ENCODE measurements at regions not wholly inside any gene's neighbourhood (a gene's known extent, or its start where the extent isn't known, plus 50 kb on each side); places are given as distances from the start of the nearest gene placed in this dataset.

- intact Hi-C loops (cut with micrococcal nuclease), result no loop called here
- Mint-ChIP-seq H3K4me1 (ENCODE audit: low read depth) (no peaks in the 10 kb centered on the region), H3K27me3 (ENCODE audit: low read depth) (no peaks in the 10 kb centered on the region), H3K27ac (no peak overlapping the region), H3K4me3 (ENCODE audit: low read depth) (no peak overlapping the region), H3K36me3 (ENCODE audit: low read depth) (no peaks in the 10 kb centered on the region), H3K9me3 (no peaks in the 10 kb centered on the region)
- DNase-seq (ENCODE audit: low spot score), result no peak
These were observed 530.2 kb upstream of the ZEB2 start for GRCh38 chr2:145050134-145050533.

DNA sequence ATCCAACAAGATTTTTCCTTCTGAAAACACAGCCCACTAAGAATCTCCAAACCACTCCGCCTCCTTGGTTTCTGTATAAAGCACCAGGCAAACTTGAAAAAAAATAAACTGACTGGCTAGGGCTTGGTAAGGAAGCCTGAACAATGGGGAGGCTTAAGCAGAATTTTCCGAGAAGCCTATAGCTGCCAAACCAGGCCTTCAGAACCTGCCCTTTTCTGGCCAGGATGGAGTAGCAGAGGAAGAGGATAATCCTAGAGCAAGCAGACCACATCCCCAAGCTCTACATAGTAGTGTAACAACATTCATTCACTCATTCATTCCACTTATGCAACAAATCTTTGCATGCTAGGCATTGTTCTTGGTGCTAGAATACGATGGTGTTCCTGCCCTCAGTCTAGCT, 529.6 kb upstream of the ZEB2 start:
- H3K9me3 Mint-ChIP-seq, result no peaks in the 10 kb centered on the region
- H3K4me3 Mint-ChIP-seq (ENCODE audit: low read depth), result no peak overlapping the region
- H3K27ac Mint-ChIP-seq, result no peak overlapping the region
- no peaks in the 10 kb centered on the region for H3K4me1 Mint-ChIP-seq (ENCODE audit: low read depth)
- DNase-seq (ENCODE audit: low spot score), result no peak
- H3K27me3 Mint-ChIP-seq (ENCODE audit: low read depth), result no peaks in the 10 kb centered on the region
- no peaks in the 10 kb centered on the region for H3K36me3 Mint-ChIP-seq (ENCODE audit: low read depth)
- intact Hi-C loops (cut with micrococcal nuclease), result no loop called here

- Mint-ChIP-seq H3K9me3 (no peaks in the 10 kb centered on the region), H3K36me3 (ENCODE audit: low read depth) (no peaks in the 10 kb centered on the region), H3K4me3 (ENCODE audit: low read depth) (no peak overlapping the region), H3K4me1 (ENCODE audit: low read depth) (no peaks in the 10 kb centered on the region), H3K27ac (no peak overlapping the region), H3K27me3 (ENCODE audit: low read depth) (no peaks in the 10 kb centered on the region)
- no peak for DNase-seq (ENCODE audit: low spot score)
- intact Hi-C loops (cut with micrococcal nuclease), result no loop called here
These were observed 527.6 kb upstream of the ZEB2 start for GRCh38 chr2:145047554-145047953.

GRCh38 chr2:145044491-145044890, 524.6 kb upstream of the ZEB2 start:
- peaks cover 2% of the 10 kb centered on the region for H3K4me1 Mint-ChIP-seq (ENCODE audit: low read depth)
- H3K9me3 Mint-ChIP-seq, result no peaks in the 10 kb centered on the region
- intact Hi-C loops (cut with micrococcal nuclease), result no loop called here
- no peak overlapping the region for H3K4me3 Mint-ChIP-seq (ENCODE audit: low read depth)
- DNase-seq (ENCODE audit: low spot score), result no peak
- H3K36me3 Mint-ChIP-seq (ENCODE audit: low read depth), result no peaks in the 10 kb centered on the region
- H3K27ac Mint-ChIP-seq, result no peak overlapping the region
- H3K27me3 Mint-ChIP-seq (ENCODE audit: low read depth), result no peaks in the 10 kb centered on the region

GRCh38 chr2:145043399-145043834, 523.5 kb upstream of the ZEB2 start:
- intact Hi-C loops (cut with micrococcal nuclease), result no loop called here
- no peaks in the 10 kb centered on the region for H3K9me3 Mint-ChIP-seq
- H3K4me1 Mint-ChIP-seq (ENCODE audit: low read depth), result peaks cover 2% of the 10 kb centered on the region
- no peak for DNase-seq (ENCODE audit: low spot score)
- H3K27me3 Mint-ChIP-seq (ENCODE audit: low read depth), result no peaks in the 10 kb centered on the region
- H3K4me3 Mint-ChIP-seq (ENCODE audit: low read depth), result no peak overlapping the region
- H3K36me3 Mint-ChIP-seq (ENCODE audit: low read depth), result no peaks in the 10 kb centered on the region
- no peak overlapping the region for H3K27ac Mint-ChIP-seq

- Mint-ChIP-seq H3K4me3 (ENCODE audit: low read depth) (no peak overlapping the region), H3K4me1 (ENCODE audit: low read depth) (peaks cover 2% of the 10 kb centered on the region), H3K36me3 (ENCODE audit: low read depth) (no peaks in the 10 kb centered on the region)
These were observed 521.8 kb upstream of the ZEB2 start for GRCh38 chr2:145041706-145042105.

DNA sequence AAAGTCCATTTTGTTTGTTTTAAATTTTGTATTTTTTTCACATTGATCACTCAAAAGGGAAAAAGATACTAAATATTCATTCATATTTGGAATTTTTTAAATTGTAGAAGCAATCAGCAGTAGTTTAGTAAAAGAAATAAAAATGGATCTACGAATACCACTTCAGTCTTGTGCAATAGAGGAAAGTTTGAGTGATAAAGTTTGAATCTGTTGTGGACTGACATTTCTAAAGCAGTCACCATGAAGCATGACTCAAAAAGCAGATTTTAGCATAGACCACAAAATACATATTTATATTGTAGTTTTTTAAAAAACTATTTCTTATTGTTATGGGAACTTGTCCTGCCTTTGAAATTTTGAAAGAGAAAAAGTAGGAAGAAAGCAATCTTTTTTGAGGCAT, 520.5 kb upstream of the ZEB2 start:
- H3K9me3 Mint-ChIP-seq, result no peaks in the 10 kb centered on the region
- peaks cover 2% of the 10 kb centered on the region for H3K4me1 Mint-ChIP-seq (ENCODE audit: low read depth)
- intact Hi-C loops (cut with micrococcal nuclease), result no loop called here
- no peak overlapping the region for H3K4me3 Mint-ChIP-seq (ENCODE audit: low read depth)
- no peaks in the 10 kb centered on the region for H3K36me3 Mint-ChIP-seq (ENCODE audit: low read depth)
- H3K27ac Mint-ChIP-seq, result no peak overlapping the region
- H3K27me3 Mint-ChIP-seq (ENCODE audit: low read depth), result no peaks in the 10 kb centered on the region
- DNase-seq (ENCODE audit: low spot score), result no peak

More at GRCh38 chr2:145041706-145042105, 521.8 kb upstream of the ZEB2 start:
- intact Hi-C loops (cut with micrococcal nuclease), result no loop called here
- no peaks in the 10 kb centered on the region for H3K27me3 Mint-ChIP-seq (ENCODE audit: low read depth)
- no peak for DNase-seq (ENCODE audit: low spot score)
- no peak overlapping the region for H3K27ac Mint-ChIP-seq
- H3K9me3 Mint-ChIP-seq, result no peaks in the 10 kb centered on the region

DNA sequence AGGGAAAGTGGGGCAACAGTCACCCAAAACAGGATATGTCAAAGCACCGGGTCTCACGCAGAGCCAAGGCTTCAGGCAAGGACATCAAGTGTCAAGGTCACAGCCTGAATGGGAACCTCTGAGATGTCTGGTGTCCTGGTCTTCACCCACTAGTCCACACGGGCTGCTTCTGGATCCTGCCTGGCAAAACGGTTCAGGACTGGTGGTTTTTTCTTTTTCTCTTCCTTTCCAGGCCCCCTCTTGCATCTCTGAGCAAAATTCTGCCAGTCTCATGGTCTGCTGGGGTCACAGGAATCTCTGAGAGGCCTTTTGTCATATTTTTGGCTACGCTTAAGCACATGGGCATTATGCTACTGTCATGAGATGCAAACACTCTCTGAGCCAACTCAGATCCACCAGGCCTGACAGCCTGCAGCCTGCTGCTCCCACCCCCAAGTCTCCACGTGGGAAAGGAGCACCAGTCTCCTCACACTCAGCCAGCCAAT, 518.2 kb upstream of the ZEB2 start:
- Mint-ChIP-seq H3K4me1 (ENCODE audit: low read depth) (peaks cover 2% of the 10 kb centered on the region), H3K4me3 (ENCODE audit: low read depth) (no peak overlapping the region), H3K9me3 (no peaks in the 10 kb centered on the region), H3K27me3 (ENCODE audit: low read depth) (no peaks in the 10 kb centered on the region), H3K36me3 (ENCODE audit: low read depth) (no peaks in the 10 kb centered on the region), H3K27ac (no peak overlapping the region)
- no peak for DNase-seq (ENCODE audit: low spot score)
- intact Hi-C loops (cut with micrococcal nuclease), result no loop called here

GRCh38 chr2:145036421-145037011, 516.6 kb upstream of the ZEB2 start:
- no peak overlapping the region for H3K4me3 Mint-ChIP-seq (ENCODE audit: low read depth)
- H3K36me3 Mint-ChIP-seq (ENCODE audit: low read depth), result no peaks in the 10 kb centered on the region
- no peak overlapping the region for H3K27ac Mint-ChIP-seq
- intact Hi-C loops (cut with micrococcal nuclease), result no loop called here
- no peak for DNase-seq (ENCODE audit: low spot score)
- no peaks in the 10 kb centered on the region for H3K9me3 Mint-ChIP-seq
- H3K27me3 Mint-ChIP-seq (ENCODE audit: low read depth), result no peaks in the 10 kb centered on the region
- no peaks in the 10 kb centered on the region for H3K4me1 Mint-ChIP-seq (ENCODE audit: low read depth)

GRCh38 chr2:145034511-145034910, 514.6 kb upstream of the ZEB2 start:
- no peak overlapping the region for H3K4me3 Mint-ChIP-seq (ENCODE audit: low read depth)
- H3K9me3 Mint-ChIP-seq, result no peaks in the 10 kb centered on the region
- H3K27ac Mint-ChIP-seq, result no peak overlapping the region
- H3K36me3 Mint-ChIP-seq (ENCODE audit: low read depth), result no peaks in the 10 kb centered on the region
- no peaks in the 10 kb centered on the region for H3K4me1 Mint-ChIP-seq (ENCODE audit: low read depth)
- H3K27me3 Mint-ChIP-seq (ENCODE audit: low read depth), result no peaks in the 10 kb centered on the region
- DNase-seq (ENCODE audit: low spot score), result no peak
- intact Hi-C loops (cut with micrococcal nuclease), result no loop called here

DNA sequence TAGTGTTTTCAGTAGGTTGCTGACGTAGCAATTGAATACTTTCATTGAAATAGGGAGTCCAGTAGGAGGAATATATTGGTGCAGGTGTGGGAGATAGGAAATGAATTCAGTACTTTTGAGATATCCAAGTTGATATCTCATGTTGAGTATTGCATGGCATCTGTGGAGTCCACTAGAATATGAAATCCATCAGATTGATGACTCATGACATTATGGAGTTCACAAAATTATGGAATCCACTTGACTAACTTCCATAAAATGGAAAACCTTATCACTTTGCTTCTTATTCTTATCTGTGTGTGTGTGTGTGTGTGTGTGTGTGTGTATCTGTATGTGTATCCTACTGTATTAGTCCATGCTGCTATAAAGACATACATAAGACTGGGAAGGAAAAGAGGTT, 513.5 kb upstream of the ZEB2 start:
- intact Hi-C loops (cut with micrococcal nuclease), result no loop called here
- no peaks in the 10 kb centered on the region for H3K36me3 Mint-ChIP-seq (ENCODE audit: low read depth)
- H3K9me3 Mint-ChIP-seq, result no peaks in the 10 kb centered on the region
- H3K27me3 Mint-ChIP-seq (ENCODE audit: low read depth), result no peaks in the 10 kb centered on the region
- DNase-seq (ENCODE audit: low spot score), result no peak
- no peaks in the 10 kb centered on the region for H3K4me1 Mint-ChIP-seq (ENCODE audit: low read depth)
- H3K4me3 Mint-ChIP-seq (ENCODE audit: low read depth), result no peak overlapping the region
- H3K27ac Mint-ChIP-seq, result no peak overlapping the region

GRCh38 chr2:145032791-145033190, 512.9 kb upstream of the ZEB2 start:
- no peaks in the 10 kb centered on the region for H3K36me3 Mint-ChIP-seq (ENCODE audit: low read depth)
- H3K4me3 Mint-ChIP-seq (ENCODE audit: low read depth), result no peak overlapping the region
- intact Hi-C loops (cut with micrococcal nuclease), result no loop called here
- H3K27ac Mint-ChIP-seq, result no peak overlapping the region
- H3K27me3 Mint-ChIP-seq (ENCODE audit: low read depth), result no peaks in the 10 kb centered on the region
- no peaks in the 10 kb centered on the region for H3K9me3 Mint-ChIP-seq
- no peaks in the 10 kb centered on the region for H3K4me1 Mint-ChIP-seq (ENCODE audit: low read depth)
- DNase-seq (ENCODE audit: low spot score), result no peak

DNA sequence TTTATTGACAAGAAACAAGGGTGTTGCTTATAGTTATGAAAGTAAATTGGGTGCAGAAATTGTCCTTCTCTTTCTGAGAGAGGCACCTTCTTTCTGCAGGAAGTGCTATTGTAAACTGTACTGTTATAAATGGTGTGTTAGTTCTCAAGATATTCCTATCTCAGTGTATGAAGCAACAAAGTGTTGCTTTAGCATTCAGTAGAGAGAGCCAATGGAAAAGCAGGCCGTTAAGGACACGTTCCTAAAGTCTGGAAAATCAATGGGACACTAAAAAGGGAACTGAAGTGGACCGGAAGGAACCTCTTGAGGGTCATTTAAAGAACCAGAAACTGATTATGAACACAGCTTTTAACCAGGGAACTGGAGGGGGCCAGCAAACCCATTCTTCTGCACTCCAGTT, 510.0 kb upstream of the ZEB2 start:
- no peak for DNase-seq (ENCODE audit: low spot score)
- Mint-ChIP-seq H3K27ac (no peak overlapping the region), H3K4me3 (ENCODE audit: low read depth) (no peak overlapping the region), H3K9me3 (no peaks in the 10 kb centered on the region), H3K4me1 (ENCODE audit: low read depth) (no peaks in the 10 kb centered on the region), H3K27me3 (ENCODE audit: low read depth) (no peaks in the 10 kb centered on the region), H3K36me3 (ENCODE audit: low read depth) (no peaks in the 10 kb centered on the region)
- intact Hi-C loops (cut with micrococcal nuclease), result no loop called here

GRCh38 chr2:145029081-145029480, 509.2 kb upstream of the ZEB2 start:
- no peak overlapping the region for H3K27ac Mint-ChIP-seq
- intact Hi-C loops (cut with micrococcal nuclease), result no loop called here
- DNase-seq (ENCODE audit: low spot score), result no peak
- H3K36me3 Mint-ChIP-seq (ENCODE audit: low read depth), result no peaks in the 10 kb centered on the region
- H3K4me3 Mint-ChIP-seq (ENCODE audit: low read depth), result no peak overlapping the region
- no peaks in the 10 kb centered on the region for H3K4me1 Mint-ChIP-seq (ENCODE audit: low read depth)
- H3K27me3 Mint-ChIP-seq (ENCODE audit: low read depth), result no peaks in the 10 kb centered on the region
- H3K9me3 Mint-ChIP-seq, result no peaks in the 10 kb centered on the region
